Small intestine (tissue), 7 donors: ENCODE measurements at regions not wholly inside any gene's neighbourhood (a gene's known extent, or its start where the extent isn't known, plus 50 kb on each side); places are given as distances from the start of the nearest gene placed in this dataset.

Source experiments
- DNase-seq, 2 donors: peaks; one replicate each; pipeline versions ENCODE4 v3.0.0 to v3.0.0-alpha.2; 2013
- FAIRE-seq: peaks from 2 replicates; lab custom pipeline; 2012; peaks lifted over from hg19 to GRCh38; lab: Jason Lieb, UNC
- H3K27ac ChIP-seq, 3 donors: one replicate each; pipeline ENCODE4 v1.5.1; 2013; ENCODE audit warnings: low read length in 2 of 3, mild to moderate bottlenecking in 2 of 3, control low read depth in 1 of 3, inconsistent platforms in 1 of 3, low read depth in 1 of 3, moderate library complexity in 1 of 3
- H3K27me3 ChIP-seq, 3 donors: one replicate each; pipeline ENCODE4 v1.6.1; 2013; ENCODE audit warnings: low read length in 3 of 3, inconsistent platforms in 1 of 3; ENCODE audit not compliant: control insufficient read depth in 3 of 3, insufficient read depth in 3 of 3
- H3K36me3 ChIP-seq, 3 donors: one replicate each; pipeline ENCODE4 v1.6.1; 2013; ENCODE audit warnings: low read length in 3 of 3, inconsistent platforms in 1 of 3, low read depth in 1 of 3, mild to moderate bottlenecking in 1 of 3, moderate library complexity in 1 of 3; ENCODE audit not compliant: control insufficient read depth in 3 of 3, insufficient read depth in 2 of 3
- H3K4me1 ChIP-seq, 3 donors: one replicate each; pipeline ENCODE4 v1.6.1; 2013; ENCODE audit warnings: low read length in 2 of 3, inconsistent platforms in 1 of 3, low read depth in 1 of 3, mild to moderate bottlenecking in 1 of 3, moderate library complexity in 1 of 3; ENCODE audit not compliant: control insufficient read depth in 3 of 3, insufficient read depth in 2 of 3
- H3K4me3 ChIP-seq, 3 donors: one replicate each; pipeline ENCODE4 v1.5.1; 2013; ENCODE audit warnings: low read length in 3 of 3, control low read depth in 1 of 3, inconsistent platforms in 1 of 3, low read depth in 1 of 3, mild to moderate bottlenecking in 1 of 3, moderate library complexity in 1 of 3
- H3K9me3 ChIP-seq, 2 donors: one replicate each; pipeline ENCODE4 v1.6.1; 2013; ENCODE audit warnings: low read depth in 1 of 2, low read length in 1 of 2; ENCODE audit not compliant: control insufficient read depth in 2 of 2, insufficient read depth in 1 of 2
- WGBS, 3 donors: extraction: QIAGEN DNeasy Blood & Tissue Kit; methylation state at CpG; one replicate each; pipeline ENCODE4 v1.1.7; 2013; 5-methylcytosine and 5-hydroxymethylcytosine counted together
- donor health status: healthy with polysubstance abuse.
- donor health status: control.
- donor health status: control.
- donor health status: Bipolar disorder and iron deficiency.
- donor health status: healthy.

- DNase-seq: no peak
- Histone ChIP-seq H3K4me1 (peaks cover 0 to 2% (median 0%) of the 10 kb centered on the region in 3 donors), H3K4me3 (no peak overlapping the region), H3K36me3 (no peaks in the 10 kb centered on the region), H3K9me3 (no peaks in the 10 kb centered on the region), H3K27me3 (no peaks in the 10 kb centered on the region), H3K27ac (no peak overlapping the region)
- FAIRE-seq: no peak
- 57 to 69% (median 57%) methylated on average over 8 of the region's 8 CpGs for WGBS, 3 donors
Observed at GRCh38 chr18:24928301-24928878, 423.6 kb downstream of the ZNF521 start.

GRCh38 chr18:24930478-24930877 is 421.5 kb downstream of the ZNF521 start:
- FAIRE-seq (no peak), DNase-seq (no peak)
- no peak overlapping the region for H3K4me3 ChIP-seq
- no peaks in the 10 kb centered on the region for H3K27me3 ChIP-seq
- peaks cover 0 to 2% (median 0%) of the 10 kb centered on the region in 3 donors for H3K4me1 ChIP-seq
- WGBS, 3 donors: 75 to 80% (median 79%) methylated on average over 2 of the region's 2 CpGs
- H3K9me3 ChIP-seq: no peaks in the 10 kb centered on the region
- no peak overlapping the region for H3K27ac ChIP-seq
- no peaks in the 10 kb centered on the region for H3K36me3 ChIP-seq

GRCh38 chr18:24930971-24931370 is 421.0 kb downstream of the ZNF521 start:
- no peak overlapping the region for H3K4me3 ChIP-seq
- FAIRE-seq (no peak), DNase-seq (peak in 1 of 2 donors; percentile 30)
- 19 to 56% (median 36%) methylated on average over 6 of the region's 6 CpGs for WGBS, 3 donors
- H3K4me1 ChIP-seq: no peaks in the 10 kb centered on the region
- H3K36me3 ChIP-seq: no peaks in the 10 kb centered on the region
- no peaks in the 10 kb centered on the region for H3K9me3 ChIP-seq
- no peak overlapping the region for H3K27ac ChIP-seq
- no peaks in the 10 kb centered on the region for H3K27me3 ChIP-seq

GRCh38 chr18:24933345-24933744 is 418.6 kb downstream of the ZNF521 start:
- no peaks in the 10 kb centered on the region for H3K36me3 ChIP-seq
- H3K27ac ChIP-seq: no peak overlapping the region
- H3K27me3 ChIP-seq: peaks cover 0 to 4% (median 0%) of the 10 kb centered on the region in 3 donors
- 92 to 96% (median 94%) methylated on average over 3 of the region's 3 CpGs for WGBS, 3 donors
- DNase-seq (no peak), FAIRE-seq (no peak)
- no peak overlapping the region for H3K4me3 ChIP-seq
- H3K4me1 ChIP-seq: no peaks in the 10 kb centered on the region
- H3K9me3 ChIP-seq: no peaks in the 10 kb centered on the region

- H3K4me3 ChIP-seq: no peak overlapping the region
- FAIRE-seq (no peak), DNase-seq (no peak)
- H3K9me3 ChIP-seq: no peaks in the 10 kb centered on the region
- no peak overlapping the region for H3K27ac ChIP-seq
- H3K36me3 ChIP-seq: no peaks in the 10 kb centered on the region
- H3K4me1 ChIP-seq: no peaks in the 10 kb centered on the region
- 82 to 85% (median 83%) methylated on average over 7 of the region's 7 CpGs for WGBS, 3 donors
- H3K27me3 ChIP-seq: peaks cover 0 to 4% (median 0%) of the 10 kb centered on the region in 3 donors
Observed at GRCh38 chr18:24934258-24934932, 417.6 kb downstream of the ZNF521 start.

- H3K27me3 ChIP-seq: peaks cover 0 to 4% (median 0%) of the 10 kb centered on the region in 3 donors
- no peak overlapping the region for H3K27ac ChIP-seq
- no peak overlapping the region for H3K4me3 ChIP-seq
- no peak for DNase-seq
- H3K36me3 ChIP-seq: no peaks in the 10 kb centered on the region
- no peaks in the 10 kb centered on the region for H3K4me1 ChIP-seq
- 84 to 90% (median 88%) methylated on average over 4 of the region's 4 CpGs for WGBS, 3 donors
- no peak for FAIRE-seq
- H3K9me3 ChIP-seq: no peaks in the 10 kb centered on the region
Observed at GRCh38 chr18:24935008-24935407, 417.0 kb downstream of the ZNF521 start.

GRCh38 chr18:24935896-24936295 is 416.1 kb downstream of the ZNF521 start:
- Histone ChIP-seq H3K4me3 (no peak overlapping the region), H3K36me3 (no peaks in the 10 kb centered on the region), H3K27me3 (peaks cover 0 to 4% (median 4%) of the 10 kb centered on the region in 3 donors), H3K9me3 (no peaks in the 10 kb centered on the region), H3K4me1 (no peaks in the 10 kb centered on the region), H3K27ac (no peak overlapping the region)
- WGBS, 3 donors: 58 to 64% (median 60%) methylated on average over 1 of the region's 1 CpG
- no peak for FAIRE-seq
- no peak for DNase-seq

- Histone ChIP-seq H3K4me1 (peaks cover 0 to 2% (median 0%) of the 10 kb centered on the region in 3 donors), H3K9me3 (no peaks in the 10 kb centered on the region), H3K27me3 (peaks cover 0 to 4% (median 4%) of the 10 kb centered on the region in 3 donors), H3K36me3 (no peaks in the 10 kb centered on the region), H3K27ac (no peak overlapping the region), H3K4me3 (no peak overlapping the region)
- FAIRE-seq (no peak), DNase-seq (no peak)
- 72 to 83% (median 74%) methylated on average over 3 of the region's 3 CpGs for WGBS, 3 donors
Observed at GRCh38 chr18:24936691-24937090, 415.3 kb downstream of the ZNF521 start.
